Stimulated activated CD8-positive, alpha-beta memory T cell treated with anti-CD3 and anti-CD28 coated beads, Interleukin-7, amount 100 ng/mL, for 4 hours (primary cell): ENCODE measurements at regions not wholly inside any gene's neighbourhood (a gene's known extent, or its start where the extent isn't known, plus 50 kb on each side); places are given as distances from the start of the nearest gene placed in this dataset.
"Not testable (repeated sequence)": the region's sequence is repeated elsewhere in the genome, so short reads cannot be mapped to it uniquely, and the experiment has no call there.

Source experiments
- DNase-seq, 2 donors: peaks; one replicate each; pipeline ENCODE4 v3.0.0-alpha.2; 2020; ENCODE audit warnings: low read depth in 2 of 2

DNA sequence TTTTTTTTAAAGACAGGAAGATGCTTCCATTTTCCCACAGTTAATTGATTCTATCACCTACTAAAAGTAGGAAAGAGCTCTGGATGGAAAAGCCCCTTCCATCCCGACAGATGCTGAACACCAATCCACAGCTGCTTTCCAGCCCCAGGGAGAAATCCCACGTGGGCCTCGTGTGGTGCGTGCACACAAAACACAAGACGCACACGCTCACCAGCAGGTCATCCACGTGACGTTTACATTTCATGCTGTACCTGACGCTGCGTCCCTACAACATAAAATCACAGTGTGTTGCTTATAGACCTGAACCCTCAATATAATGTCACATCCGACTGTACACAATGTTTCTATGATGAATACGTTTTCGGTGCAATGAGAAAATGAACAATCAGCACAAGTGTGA, 50.2 kb upstream of the DACT2 start:
- DNase-seq: no peak

- peak; percentile 5 to 23 for DNase-seq
These were observed 50.9 kb upstream of the DACT2 start for GRCh38 chr6:168370310-168370991.

DNA sequence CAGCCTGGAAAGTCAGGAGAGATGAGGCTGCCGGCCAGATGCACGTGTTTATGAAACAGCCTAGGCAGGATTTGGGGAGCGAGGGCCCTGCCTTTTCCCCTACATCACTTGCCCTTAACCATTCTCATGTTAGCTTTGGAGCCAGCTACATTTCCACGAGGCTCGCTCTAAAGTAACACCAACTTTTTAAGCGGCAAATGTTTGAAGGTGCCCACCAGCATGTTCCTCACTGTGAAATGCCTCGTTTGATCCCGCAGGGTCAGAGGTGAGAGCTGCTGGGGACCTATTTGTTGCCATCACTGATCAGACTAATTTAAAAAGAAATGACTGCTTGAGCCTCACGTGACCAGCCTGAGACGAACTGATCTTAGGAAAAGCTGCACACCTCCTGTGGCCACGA, 51.6 kb upstream of the DACT2 start:
- no peak for DNase-seq

DNA sequence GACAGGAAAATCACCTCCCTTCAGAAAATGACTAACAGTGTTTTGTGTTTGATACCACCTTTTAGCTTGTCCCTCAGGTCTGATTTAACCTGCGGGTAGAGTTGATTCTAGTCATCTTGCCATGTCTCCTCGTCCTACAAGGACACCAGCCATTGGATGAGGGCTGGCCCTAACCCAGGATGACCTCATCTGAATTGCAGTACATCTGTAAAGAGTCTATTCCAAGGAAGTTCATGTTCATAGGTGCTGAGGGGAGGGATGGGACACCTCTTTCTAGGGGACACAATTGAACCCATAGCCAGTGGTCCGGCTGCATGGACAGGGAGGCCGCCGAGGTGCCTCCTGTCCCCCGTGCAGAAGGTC, 52.0 kb upstream of the DACT2 start:
- no peak for DNase-seq

DNA sequence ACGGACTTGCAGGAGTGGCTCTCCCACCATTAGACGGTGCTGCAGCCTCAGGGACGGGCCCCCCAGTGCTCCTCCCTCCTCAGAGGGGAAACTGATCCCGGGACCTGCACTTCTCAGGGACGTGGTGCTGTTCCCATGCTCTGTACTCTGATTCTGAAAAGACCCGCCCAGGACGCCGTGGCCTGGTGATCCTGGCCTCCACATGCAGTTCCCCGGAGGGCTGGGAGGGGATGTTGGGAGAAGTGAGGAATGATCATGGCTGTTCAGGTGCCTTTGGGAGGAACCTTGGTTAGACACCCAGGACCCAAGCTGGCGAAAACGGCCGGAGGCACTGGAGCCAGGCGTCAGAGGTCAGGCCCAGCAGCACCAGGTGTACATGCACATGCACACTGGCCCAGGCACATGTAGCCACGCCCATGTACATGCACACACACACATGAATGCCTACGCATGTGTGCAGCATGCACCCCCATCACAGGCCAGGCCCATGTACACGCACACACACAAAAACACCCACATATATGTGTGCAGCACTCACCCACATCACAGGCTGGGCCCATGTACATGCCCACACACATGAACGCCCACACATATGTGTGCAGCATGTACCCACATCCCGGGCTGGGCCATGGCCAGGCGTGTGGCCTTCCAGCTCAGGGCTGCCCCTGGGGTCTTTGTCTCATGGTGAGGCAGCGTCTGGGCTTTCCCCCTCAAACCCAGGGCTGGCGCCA, 52.6 kb upstream of the DACT2 start:
- no peak for DNase-seq

DNA sequence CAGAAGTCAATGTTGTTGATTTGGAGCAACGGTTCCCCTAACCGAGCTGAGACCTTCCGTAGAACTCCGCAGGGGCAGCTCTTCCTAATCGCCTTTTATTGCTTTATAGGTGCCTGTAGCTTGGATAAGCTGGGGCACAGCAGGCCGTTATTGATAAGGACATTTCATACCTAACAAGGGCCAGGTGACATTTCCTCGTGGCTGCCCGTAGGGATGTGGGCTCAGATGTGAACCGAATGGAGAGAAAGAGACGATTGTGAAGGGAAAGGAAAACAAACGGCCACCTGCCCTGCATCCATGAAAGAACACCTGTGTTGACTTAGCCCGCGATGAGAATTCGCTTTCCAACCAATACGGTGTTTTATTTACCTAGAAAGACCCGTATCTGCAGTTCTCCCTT, 53.3 kb upstream of the DACT2 start:
- DNase-seq: no peak

DNA sequence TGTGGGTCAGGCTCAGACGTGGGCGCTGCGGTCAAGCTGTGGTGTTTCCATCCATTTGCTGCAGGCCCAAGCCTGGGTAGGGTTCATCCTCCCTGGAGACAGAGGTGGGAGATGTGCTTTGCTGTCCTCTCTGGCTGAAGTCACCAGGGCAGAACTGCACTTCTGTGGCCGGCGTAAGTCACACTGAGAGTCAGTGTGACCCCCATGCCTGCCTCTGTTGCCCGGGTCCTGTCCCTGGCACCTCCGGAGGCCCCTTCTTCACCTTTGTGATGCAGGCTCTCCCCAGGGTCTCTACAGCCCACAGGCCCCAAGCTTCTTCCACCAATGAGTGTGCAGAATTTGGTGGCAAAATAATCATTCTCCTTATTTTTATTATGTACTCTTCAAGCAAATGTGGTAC, 53.8 kb upstream of the DACT2 start:
- DNase-seq: no peak

DNA sequence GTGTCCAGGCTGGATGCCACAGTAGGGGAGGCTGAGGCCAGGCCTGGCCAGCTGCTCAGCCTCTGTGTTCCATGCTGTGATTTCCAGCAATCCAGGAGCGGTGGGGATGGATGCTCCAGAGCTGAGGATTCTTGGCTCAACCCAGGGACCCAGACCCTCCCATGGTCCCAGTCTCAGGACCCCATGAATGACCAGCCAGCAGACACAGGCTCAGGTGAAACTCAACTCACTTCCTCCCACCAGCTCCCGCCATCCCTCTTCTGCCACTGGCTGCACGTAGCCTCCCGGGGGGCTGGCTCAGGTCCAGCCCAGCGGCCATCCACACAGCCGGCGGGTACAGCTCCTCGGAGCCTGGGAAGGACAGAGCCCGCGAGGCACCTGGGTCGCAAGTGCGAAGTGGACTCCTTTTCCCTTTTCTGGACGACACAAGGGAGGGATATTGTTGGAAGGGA, 54.5 kb upstream of the DACT2 start:
- no peak for DNase-seq

DNA sequence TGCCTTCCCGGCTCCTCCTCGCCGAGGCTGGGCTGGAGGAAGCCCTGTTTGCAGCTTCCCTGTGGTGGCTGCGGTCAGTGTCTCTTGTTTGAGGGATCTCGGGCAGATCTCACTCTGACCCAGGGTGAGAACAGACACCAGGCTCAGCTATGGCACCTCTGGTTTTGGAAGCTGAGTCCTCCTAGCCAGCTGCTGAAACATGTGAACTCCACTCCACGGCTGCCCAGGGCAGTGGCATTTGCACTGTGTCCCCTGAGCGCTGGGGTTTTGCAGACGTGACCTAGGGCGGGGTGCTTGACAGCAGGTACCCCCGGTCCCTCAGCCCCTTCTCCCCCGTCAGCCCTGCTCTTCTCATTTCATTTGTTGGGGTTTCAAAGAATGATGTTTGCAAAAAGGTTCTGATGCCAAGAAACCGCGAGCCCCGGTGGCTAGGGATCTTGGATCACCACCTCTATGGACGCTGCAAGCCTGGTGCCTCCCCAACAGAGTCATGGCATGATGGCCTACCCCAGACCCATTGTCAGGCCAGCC, 55.0 kb upstream of the DACT2 start:
- DNase-seq: no peak

- no peak for DNase-seq
These were observed 56.5 kb upstream of the DACT2 start for GRCh38 chr6:168376120-168376519.

DNA sequence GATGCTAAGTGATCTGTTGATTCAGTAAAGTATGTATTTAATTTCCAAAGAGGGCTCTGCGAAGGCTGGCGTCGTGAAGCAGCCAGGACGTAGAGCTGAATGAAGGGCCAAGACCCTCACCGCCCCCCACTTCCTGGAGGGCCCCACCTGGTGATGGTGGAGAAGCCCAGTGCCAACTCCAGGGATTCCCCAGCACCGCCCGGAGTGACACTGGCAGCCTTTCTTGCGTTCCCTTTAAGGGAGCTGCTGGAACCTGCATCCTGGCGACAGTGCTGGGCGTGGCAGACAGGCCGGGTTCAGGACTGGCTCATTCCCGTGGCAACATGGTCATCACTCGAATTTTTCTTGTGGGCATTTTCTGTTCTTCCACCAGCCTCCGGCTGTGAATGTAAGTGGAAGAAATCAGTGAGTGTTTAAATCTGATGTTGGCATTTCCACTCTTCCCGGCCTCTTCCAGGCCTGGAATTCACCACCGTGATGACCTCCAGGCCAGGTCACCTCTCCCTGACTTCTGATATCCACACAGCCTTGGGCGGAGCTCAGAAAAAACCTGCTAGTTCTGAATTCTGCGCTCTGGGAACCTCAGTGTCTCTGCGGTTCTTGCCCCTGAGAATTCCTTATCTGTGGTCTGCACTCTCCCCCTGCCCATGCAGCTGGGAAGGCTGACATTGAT, 57.4 kb upstream of the DACT2 start:
- no peak for DNase-seq

DNA sequence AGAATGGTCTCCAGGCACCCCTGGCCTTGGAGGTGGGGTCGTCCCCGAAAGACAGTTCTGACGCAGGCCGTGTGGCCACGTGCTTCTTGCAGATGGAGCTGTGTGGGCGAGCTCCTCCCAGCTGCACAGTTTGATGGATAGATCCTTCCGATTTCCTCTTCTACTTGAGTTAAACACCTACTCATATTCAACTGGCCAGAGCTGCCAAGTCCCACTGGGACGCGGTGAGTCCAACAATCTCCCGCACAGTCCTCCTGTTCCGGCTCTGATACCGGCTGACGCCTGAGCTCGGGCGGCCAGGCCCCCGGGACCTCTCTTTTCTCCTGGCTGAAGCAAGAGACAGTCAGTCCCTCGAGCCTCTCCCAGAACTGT, 57.9 kb upstream of the DACT2 start:
- DNase-seq: no peak

DNA sequence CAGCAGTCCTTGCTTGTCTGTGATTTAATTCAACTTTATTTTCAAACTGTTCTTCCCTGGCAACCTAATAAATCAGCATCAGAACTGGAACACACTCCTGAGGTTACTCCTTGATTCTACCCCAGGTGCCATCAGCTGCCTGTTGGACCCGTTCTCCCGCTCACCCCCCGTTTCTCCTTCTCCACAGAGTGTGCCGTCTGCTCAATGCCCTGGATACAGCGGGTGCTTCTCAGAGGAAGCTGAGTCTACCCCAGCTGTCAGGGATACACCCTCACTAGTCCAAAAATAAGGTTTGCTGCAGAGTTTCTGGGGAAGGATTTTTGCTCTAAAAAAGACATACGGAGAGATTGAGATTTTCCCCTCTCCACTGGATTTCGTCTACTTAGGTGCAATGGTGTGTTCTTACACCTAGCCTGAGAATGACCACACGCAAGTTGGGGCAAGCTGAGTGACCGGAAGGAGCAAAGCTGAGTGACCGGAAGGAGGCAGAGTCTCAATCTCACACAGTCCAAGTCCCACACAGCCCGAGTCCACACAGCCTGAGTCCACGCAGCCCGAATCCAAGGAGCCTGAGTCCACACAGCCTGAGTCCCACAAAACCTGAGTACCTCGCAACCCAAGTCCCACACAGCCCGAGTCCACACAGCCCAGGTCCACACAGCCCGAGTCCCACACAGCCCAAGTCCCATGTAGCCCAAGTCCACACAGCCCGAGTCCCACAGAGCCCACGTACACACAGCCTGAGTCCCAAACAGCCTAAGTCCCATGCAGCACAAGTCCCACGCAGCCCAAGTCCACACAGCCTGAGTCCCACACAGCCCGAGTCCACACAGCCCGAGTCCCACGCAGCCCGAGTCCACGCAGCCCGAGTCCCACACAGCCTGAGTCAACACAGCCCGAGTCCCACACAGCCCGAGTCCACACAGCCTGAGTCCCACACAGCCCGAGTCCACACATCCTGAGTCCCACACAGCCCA, 58.6 kb upstream of the DACT2 start:
- DNase-seq: no peak

GRCh38 chr6:168379579-168379978, 60.0 kb upstream of the DACT2 start:
- not testable (repeated sequence) for DNase-seq

- DNase-seq: not testable (repeated sequence)
These were observed 60.6 kb upstream of the SMOC2 start for GRCh38 chr6:168380166-168380955.

GRCh38 chr6:168380956-168381605, 59.9 kb upstream of the SMOC2 start:
- DNase-seq: no peak

GRCh38 chr6:168381726-168382458, 59.1 kb upstream of the SMOC2 start:
- DNase-seq: no peak

DNA sequence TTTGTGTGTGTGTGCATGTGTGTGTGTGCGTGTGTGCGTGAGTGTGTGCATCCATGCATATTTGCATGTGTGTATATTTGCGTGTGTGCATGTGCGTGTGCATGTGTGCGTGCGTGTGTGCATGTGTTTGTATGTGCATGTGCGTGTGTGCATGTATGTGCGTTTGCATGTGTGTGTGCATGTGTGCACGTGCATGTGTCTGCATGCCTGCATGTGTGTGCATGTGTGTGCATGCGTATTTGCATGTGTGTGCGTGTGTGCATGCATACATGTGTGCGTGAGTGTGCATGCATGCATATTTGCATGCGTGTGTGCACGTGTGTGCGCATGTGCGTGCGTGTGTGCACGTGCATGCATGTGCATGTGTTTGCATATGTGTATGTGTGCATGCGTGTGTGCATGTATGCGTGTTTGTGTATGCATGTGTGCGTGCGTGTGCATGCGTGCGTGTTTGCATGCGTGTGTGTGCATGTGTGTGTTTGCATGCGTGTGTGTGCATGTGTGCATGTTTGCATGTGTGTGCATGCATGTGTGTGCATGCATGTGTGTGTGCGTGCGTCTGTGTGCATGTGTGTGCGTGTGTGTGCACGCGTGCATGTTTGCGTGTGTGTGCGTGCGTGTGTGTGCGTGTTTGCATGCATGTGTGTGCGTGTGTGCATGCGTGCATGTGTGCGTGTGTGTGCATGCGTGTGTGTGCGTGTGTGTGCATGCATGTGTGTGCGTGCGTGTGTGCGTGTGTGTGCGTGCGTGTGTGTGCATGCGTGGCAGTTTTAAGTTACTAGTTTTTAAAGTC, 57.7 kb upstream of the SMOC2 start:
- no peak for DNase-seq
